GM18519 (cell line): ENCODE measurements at regions not wholly inside any gene's neighbourhood (a gene's known extent, or its start where the extent isn't known, plus 50 kb on each side); places are given as distances from the start of the nearest gene placed in this dataset.
"Not testable (repeated sequence)": the region's sequence is repeated elsewhere in the genome, so short reads cannot be mapped to it uniquely, and the experiment has no call there.

ENCODE experiments used
- ATAC-seq: cut with Tn5 transposase; IDR thresholded peaks from one replicate; pipeline ENCODE4 v1.9.1; 2021; ENCODE audit warnings: mild to moderate bottlenecking, moderate library complexity; ENCODE audit not compliant: unreplicated experiment, low FRiP score

DNA sequence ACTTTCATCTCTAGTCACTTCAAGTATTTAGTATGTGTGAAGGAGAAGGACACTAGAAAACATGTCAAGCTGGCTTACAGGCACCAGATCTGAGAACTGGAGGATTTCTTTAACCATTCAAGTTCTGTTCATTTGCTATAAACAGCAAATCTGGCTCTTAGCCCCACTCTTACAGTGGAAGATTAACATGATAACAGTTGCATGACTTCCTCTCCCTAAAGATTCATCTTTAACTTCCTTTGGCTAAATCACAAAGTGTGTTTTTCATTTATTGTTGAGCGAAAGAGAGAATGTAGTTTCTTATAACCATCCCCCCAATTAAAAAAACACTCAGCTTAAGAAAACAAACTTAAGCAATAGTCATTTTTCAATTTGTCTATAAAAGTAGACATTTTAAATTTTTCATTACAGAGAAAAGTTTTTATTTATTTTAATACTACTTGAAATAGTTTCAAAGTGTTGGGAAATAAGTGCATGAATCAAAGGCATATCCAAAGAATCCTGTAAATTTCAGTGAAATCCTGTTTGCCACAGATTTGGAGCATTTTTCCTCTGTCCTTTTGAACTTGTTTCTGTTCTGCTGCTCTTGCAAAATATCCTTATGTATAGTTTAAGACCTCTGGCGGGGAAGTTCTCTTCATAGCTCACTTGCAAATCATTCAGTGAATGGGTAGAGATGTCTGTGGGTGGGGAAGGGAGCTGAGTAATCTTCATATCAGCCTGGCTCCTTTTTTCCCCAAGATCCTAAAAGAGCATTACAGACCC lies 241.0 kb upstream of the RBBP8 start:
- ATAC-seq, result no peak

DNA sequence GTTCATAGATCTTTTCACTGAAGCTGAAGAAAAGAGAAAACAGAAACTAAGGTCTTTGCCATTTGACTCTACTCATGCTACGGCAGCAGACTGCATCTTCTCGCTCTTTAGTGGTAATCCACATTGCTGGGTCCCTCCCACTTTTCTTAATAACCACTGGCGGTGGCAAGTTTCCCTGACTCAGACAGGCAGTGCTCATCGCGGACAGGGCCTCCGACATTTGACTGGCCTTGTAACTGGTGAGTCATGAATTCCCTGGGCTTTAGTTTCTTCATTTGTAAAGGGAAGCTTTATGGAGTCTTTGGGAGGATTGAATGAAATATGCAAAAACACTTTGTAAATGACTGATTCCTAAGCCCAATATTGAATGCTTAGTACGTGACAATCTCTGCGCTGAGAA lies 238.2 kb upstream of the RBBP8 start:
- ATAC-seq, result no peak

- ATAC-seq, result no peak
These were observed 237.5 kb upstream of the RBBP8 start for GRCh38 chr18:22695674-22696073.

- ATAC-seq, result no peak
These were observed 235.6 kb upstream of the RBBP8 start for GRCh38 chr18:22697561-22697960.

- ATAC-seq, result no peak
These were observed 234.4 kb upstream of the RBBP8 start for GRCh38 chr18:22698711-22699110.

DNA sequence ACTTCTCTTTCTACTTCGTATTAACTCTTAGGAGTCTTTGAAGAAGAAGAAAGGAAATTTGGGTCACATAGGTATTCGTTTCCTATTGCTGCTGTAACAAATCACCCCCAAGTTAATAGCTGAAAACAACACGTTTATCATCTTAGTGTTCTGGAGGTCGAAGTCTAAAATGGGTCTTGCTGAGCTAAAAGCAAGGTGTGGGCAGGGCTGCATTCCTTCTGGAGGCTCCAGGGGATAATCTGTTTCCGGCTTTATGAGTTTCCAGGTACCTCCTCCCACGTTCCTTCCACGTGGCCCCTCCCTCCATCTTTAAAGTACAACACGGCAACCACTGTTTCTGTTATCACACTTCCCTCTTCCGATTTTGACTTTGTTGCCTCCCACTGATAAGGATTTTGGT lies 233.5 kb upstream of the RBBP8 start:
- ATAC-seq, result no peak

- no peak for ATAC-seq
These were observed 232.2 kb upstream of the RBBP8 start for GRCh38 chr18:22700920-22701319.

DNA sequence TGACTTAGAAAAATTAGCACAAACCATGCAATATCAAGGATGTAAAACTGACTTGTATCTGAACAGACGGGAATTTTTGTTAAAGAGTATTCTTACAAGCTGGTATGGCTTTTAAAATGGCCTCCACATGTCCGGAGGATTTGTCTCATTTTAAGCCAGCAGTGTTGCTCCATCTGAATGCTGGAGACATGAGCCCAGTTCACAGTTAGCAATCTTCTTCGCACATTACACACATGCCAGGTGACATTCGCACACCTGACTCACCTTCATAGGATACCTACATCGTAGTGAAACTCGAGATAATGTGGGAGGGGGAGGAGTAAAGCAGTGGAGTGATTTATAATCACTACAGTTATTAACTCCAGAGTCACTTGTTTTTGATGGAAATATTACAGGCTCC lies 231.8 kb upstream of the RBBP8 start:
- no peak for ATAC-seq

DNA sequence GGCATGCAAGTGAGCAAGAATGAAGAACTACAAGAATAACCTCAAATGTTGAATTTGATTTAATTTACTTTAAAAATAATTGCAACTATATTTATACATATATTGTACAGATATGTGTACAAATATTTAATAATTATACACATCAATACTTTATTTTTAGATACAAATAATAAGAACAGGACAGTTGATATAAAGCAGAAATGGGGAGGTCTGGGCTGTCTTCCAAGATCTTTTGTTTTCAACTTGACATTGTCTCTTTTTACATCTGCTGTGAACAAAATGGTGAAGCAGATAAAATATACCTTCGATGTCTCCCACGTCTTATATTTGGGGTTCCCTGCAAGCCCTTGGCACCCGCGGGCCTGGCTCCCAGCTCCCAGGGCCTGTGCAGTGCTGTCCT lies 231.3 kb upstream of the RBBP8 start:
- ATAC-seq, result no peak

GRCh38 chr18:22702806-22703205 lies 230.3 kb upstream of the RBBP8 start:
- ATAC-seq, result no peak

DNA sequence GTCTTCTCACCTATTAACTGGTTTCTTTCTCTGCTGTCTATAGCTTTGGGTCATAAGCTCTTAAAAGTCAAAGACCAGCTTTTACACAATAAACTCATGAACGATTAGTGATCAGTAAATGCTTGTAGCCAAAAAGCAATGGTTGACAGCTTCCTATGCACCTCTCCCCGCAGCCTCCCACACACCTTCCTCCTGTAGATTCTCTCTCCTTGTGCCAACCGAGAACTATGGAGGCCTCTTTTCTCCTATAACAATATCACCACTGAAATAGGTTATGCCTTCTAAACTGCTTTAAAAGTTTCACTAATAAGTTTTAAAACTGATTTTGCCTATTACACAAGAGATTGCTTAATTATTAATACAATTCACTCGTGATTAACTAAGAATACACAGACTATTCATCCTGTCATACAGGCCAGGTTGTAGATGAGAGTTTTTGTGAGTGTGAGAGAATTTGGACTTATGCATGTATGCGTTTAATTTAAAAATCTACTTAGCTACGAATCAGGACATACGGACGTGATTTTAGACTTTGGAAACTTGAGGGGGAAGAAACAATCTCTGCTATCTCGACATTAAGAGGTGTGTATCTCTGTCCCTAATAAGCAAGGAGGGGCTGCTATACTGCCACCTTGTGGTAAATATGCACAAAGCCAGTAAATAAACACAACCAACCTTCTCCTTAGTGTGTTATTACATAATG lies 229.1 kb upstream of the RBBP8 start:
- ATAC-seq, result peak; percentile 62

GRCh38 chr18:22704586-22704918 lies 228.6 kb upstream of the RBBP8 start:
- ATAC-seq, result no peak

DNA sequence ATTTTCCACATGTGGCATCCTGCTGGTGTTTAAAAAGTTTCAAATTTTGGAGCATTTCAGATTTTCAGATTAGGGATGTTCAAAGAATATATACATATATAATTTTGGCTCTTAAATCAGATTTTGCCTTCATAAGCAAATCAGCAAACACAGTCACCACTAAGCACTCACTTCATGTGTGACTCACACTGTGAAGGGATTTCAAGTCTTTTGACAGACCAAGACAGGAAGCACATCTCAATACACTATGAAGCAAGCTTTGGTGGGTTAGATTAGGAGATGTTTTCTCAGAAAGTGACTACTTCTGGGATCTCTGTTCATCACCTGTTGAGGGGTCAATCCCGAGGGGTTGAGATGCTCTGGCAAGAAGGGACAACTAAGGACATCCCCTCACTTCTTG lies 227.8 kb upstream of the RBBP8 start:
- ATAC-seq, result no peak

- ATAC-seq, result not testable (repeated sequence)
These were observed 227.1 kb upstream of the RBBP8 start for GRCh38 chr18:22706025-22706424.

DNA sequence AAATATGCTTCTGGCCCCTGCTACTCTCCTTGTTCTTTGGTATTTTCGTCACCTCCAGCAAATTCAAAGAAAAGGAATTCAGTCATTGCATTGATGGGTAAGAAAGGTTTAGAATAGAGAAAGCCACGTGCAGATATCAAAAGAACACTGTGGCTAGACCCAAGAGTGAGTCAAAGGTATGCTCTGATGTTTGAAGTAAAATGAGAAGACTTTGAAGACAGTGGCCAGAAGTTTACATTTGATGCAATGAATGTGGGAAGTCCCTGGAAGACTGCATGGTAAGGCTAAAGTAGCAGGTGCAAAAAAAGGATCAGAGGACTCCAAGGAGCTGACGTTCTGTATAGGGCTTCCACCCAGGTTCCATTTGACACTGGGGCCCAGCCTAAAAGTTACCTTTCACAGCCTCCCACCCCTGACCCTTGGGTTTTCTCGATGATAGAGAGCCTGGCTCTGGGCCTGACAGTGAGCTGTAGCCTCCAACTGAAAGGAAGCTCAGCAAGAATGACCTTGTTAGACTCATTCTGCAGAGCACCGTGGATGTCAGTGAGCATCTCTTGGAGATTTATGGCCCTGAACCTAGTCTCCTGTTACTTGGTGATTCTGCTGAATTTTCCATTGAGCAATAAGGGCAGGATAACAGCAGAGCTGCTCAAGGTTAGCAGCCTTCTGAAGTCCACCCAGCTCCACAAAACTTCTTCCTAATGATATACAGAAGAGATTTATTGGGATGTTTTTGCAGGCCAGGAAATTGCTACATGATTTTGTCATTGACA lies 223.7 kb upstream of the RBBP8 start:
- no peak for ATAC-seq

GRCh38 chr18:22710673-22711191 lies 222.4 kb upstream of the RBBP8 start:
- ATAC-seq, result no peak

- ATAC-seq, result no peak
These were observed 221.9 kb upstream of the RBBP8 start for GRCh38 chr18:22711192-22711685.

GRCh38 chr18:22713511-22713910 lies 219.6 kb upstream of the RBBP8 start:
- ATAC-seq, result no peak

- not testable (repeated sequence) for ATAC-seq
These were observed 215.6 kb upstream of the RBBP8 start for GRCh38 chr18:22717536-22717935.

DNA sequence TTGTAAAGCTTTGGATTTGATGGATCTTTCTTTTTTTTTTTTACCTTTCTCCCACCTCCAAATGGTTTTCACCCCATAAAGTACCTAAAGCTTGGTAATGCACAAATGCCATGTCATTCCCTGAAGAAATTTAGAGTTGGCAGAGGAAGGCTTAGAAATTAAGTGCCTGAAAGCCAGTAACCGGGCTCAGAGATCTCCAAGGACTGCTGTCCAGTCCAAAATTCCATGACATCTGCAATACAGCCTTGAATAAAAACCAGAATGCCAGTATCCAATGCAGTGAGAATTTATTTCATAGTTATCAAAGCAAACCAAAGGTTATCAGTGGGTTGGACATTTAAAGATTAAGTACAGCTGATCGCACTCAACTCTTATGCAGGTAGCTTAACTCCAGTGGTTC lies 209.9 kb upstream of the RBBP8 start:
- ATAC-seq, result no peak

- no peak for ATAC-seq
These were observed 209.4 kb upstream of the RBBP8 start for GRCh38 chr18:22723773-22724172.
